Gastrocnemius medialis (tissue), 4 donors: ENCODE measurements at regions not wholly inside any gene's neighbourhood (a gene's known extent, or its start where the extent isn't known, plus 50 kb on each side); places are given as distances from the start of the nearest gene placed in this dataset.
"Not testable (repeated sequence)": the region's sequence is repeated elsewhere in the genome, so short reads cannot be mapped to it uniquely, and the experiment has no call there.

Source experiments
- ATAC-seq, 2 donors: fragments of 150-250 bp; one replicate each; pipeline ENCODE4 v1.9.1; 2016
- DNase-seq, 2 donors: peaks; one replicate each; pipeline ENCODE4 v3.0.0-alpha.2; 2019
- H3K27ac ChIP-seq, 4 donors: fragments of 200-600 bp; sonication (generic); 1 replicate in 1 of 4; 2 replicates in 3 of 4; pipeline ENCODE4 v1.5.1; 2016 to 2018; ENCODE audit warnings: mild to moderate bottlenecking in 2 of 4, moderate library complexity in 1 of 4
- H3K27me3 ChIP-seq, 3 donors: fragments of 200-600 bp; sonication (generic) in 2 of 3; 1 replicate in 1 of 3; 2 replicates in 2 of 3; pipeline versions ENCODE4 v1.5.1 to v1.6.0; 2016 to 2019; ENCODE audit warnings: mild to moderate bottlenecking in 1 of 3, moderate library complexity in 1 of 3
- H3K36me3 ChIP-seq, 2 donors: fragments of 200-600 bp; sonication (generic) in 1 of 2; one replicate each; pipeline ENCODE4 v1.5.1; 2017 to 2018
- H3K4me1 ChIP-seq, 2 donors: fragments of 200-600 bp; sonication (generic) in 1 of 2; one replicate each; pipeline ENCODE4 v1.5.1; 2016 to 2017; ENCODE audit warnings: mild to moderate bottlenecking in 2 of 2
- H3K4me3 ChIP-seq, 4 donors: fragments of 200-600 bp; sonication (generic) in 3 of 4; 1 replicate in 1 of 4; 2 replicates in 3 of 4; pipeline ENCODE4 v1.5.1; 2016 to 2019; ENCODE audit warnings: mild to moderate bottlenecking in 2 of 4
- H3K9me3 ChIP-seq, 3 donors: fragments of 200-600 bp; sonication (generic) in 2 of 3; 1 replicate in 1 of 3; 2 replicates in 2 of 3; pipeline ENCODE4 v1.5.1; 2016 to 2019
- POLR2A ChIP-seq, 2 donors: fragments of 450-650 bp; IDR thresholded peaks; one replicate each; pipeline ENCODE4 v1.6.1; 2017; ENCODE audit warnings: antibody characterized with exemption in 2 of 2, mild to moderate bottlenecking in 2 of 2, moderate library complexity in 2 of 2
- in situ Hi-C, 4 donors: fragments of 200-750 bp; cut with MboI; loops; one replicate each; pipeline versions ENCODE4 v1.15.0 to v1.8.0; 2017; ENCODE audit warnings: low sequenced_read_pairs in 4 of 4
- intact Hi-C: fragments of 100-400 bp; cut with DNase I; formaldehyde crosslinking; loops from one replicate; pipeline ENCODE4 v1.15.1; 2023; ENCODE audit warnings: low total_unique reads
- TF ChIP-seq, protein P1 (sequence below), 5 experiments: fragments of 450-650 bp in 3 of 5; fragments of 200-600 bp in 2 of 5; sonication (generic) in 2 of 5; IDR thresholded peaks in 4 of 5; conservative IDR thresholded peaks in 1 of 5; 1 replicate in 4 of 5; 2 replicates in 1 of 5; pipeline ENCODE4 v1.5.1; 2016 to 2019; ENCODE audit warnings: antibody characterized with exemption in 5 of 5, mild to moderate bottlenecking in 3 of 5, moderate library complexity in 3 of 5

GRCh38 chr9:108039493-108039892 lies 549.9 kb upstream of the KLF4 start:
- ATAC-seq, result no peak
- no peaks in the 10 kb centered on the region for H3K36me3 ChIP-seq
- no peak for DNase-seq
- in situ Hi-C loops (no loop called here), intact Hi-C loops (no loop called here)
- TF ChIP-seq, protein P1, sequence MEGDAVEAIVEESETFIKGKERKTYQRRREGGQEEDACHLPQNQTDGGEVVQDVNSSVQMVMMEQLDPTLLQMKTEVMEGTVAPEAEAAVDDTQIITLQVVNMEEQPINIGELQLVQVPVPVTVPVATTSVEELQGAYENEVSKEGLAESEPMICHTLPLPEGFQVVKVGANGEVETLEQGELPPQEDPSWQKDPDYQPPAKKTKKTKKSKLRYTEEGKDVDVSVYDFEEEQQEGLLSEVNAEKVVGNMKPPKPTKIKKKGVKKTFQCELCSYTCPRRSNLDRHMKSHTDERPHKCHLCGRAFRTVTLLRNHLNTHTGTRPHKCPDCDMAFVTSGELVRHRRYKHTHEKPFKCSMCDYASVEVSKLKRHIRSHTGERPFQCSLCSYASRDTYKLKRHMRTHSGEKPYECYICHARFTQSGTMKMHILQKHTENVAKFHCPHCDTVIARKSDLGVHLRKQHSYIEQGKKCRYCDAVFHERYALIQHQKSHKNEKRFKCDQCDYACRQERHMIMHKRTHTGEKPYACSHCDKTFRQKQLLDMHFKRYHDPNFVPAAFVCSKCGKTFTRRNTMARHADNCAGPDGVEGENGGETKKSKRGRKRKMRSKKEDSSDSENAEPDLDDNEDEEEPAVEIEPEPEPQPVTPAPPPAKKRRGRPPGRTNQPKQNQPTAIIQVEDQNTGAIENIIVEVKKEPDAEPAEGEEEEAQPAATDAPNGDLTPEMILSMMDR (IDR thresholded peaks at IDR 0.05 in 4 of 5, conservative IDR thresholded peaks at IDR 0.05 in 1 of 5), result no peak
- TF ChIP-seq POLR2A (IDR thresholded peaks at IDR 0.05), result no peak
- H3K4me1 ChIP-seq, result peaks cover 0 to 12% of the 10 kb centered on the region in 2 donors
- no peak overlapping the region for H3K27ac ChIP-seq
- no peaks in the 10 kb centered on the region for H3K27me3 ChIP-seq
- no peaks in the 10 kb centered on the region for H3K9me3 ChIP-seq
- H3K4me3 ChIP-seq, result no peak overlapping the region

- Histone ChIP-seq H3K4me1 (peaks cover 0 to 12% of the 10 kb centered on the region in 2 donors), H3K27me3 (no peaks in the 10 kb centered on the region), H3K27ac (no peak overlapping the region), H3K36me3 (no peaks in the 10 kb centered on the region), H3K9me3 (no peaks in the 10 kb centered on the region), H3K4me3 (no peak overlapping the region)
- TF ChIP-seq POLR2A (IDR thresholded peaks at IDR 0.05), result no peak
- TF ChIP-seq, protein P1 (IDR thresholded peaks at IDR 0.05 in 4 of 5, conservative IDR thresholded peaks at IDR 0.05 in 1 of 5), result no peak
- no peak for ATAC-seq
- intact Hi-C loops, result no loop called here
- no peak for DNase-seq
- in situ Hi-C loops, result no loop called here
Observed at GRCh38 chr9:108039012-108039411, 549.4 kb upstream of the KLF4 start.

GRCh38 chr9:108035487-108035886 lies 545.9 kb upstream of the KLF4 start:
- TF ChIP-seq POLR2A (IDR thresholded peaks at IDR 0.05), result no peak
- TF ChIP-seq, protein P1 (IDR thresholded peaks at IDR 0.05 in 4 of 5, conservative IDR thresholded peaks at IDR 0.05 in 1 of 5), result no peak
- intact Hi-C loops (no loop called here), in situ Hi-C loops (no loop called here)
- Histone ChIP-seq H3K4me3 (no peak overlapping the region), H3K9me3 (no peaks in the 10 kb centered on the region), H3K27ac (no peak overlapping the region), H3K36me3 (no peaks in the 10 kb centered on the region), H3K27me3 (no peaks in the 10 kb centered on the region), H3K4me1 (peaks cover 0 to under 1% of the 10 kb centered on the region in 2 donors)
- ATAC-seq (no peak), DNase-seq (no peak)

- H3K27me3 ChIP-seq, result no peaks in the 10 kb centered on the region
- H3K36me3 ChIP-seq, result no peaks in the 10 kb centered on the region
- in situ Hi-C loops, result no loop called here
- intact Hi-C loops, result no loop called here
- H3K9me3 ChIP-seq, result no peaks in the 10 kb centered on the region
- no peak overlapping the region for H3K4me3 ChIP-seq
- ATAC-seq (peak in 1 of 2 donors; percentile 39), DNase-seq (no peak)
- no peaks in the 10 kb centered on the region for H3K4me1 ChIP-seq
- H3K27ac ChIP-seq, result no peak overlapping the region
- TF ChIP-seq, protein P1 (IDR thresholded peaks at IDR 0.05 in 4 of 5, conservative IDR thresholded peaks at IDR 0.05 in 1 of 5), result no peak
- TF ChIP-seq POLR2A (IDR thresholded peaks at IDR 0.05), result no peak
Observed at GRCh38 chr9:108033976-108034964, 544.7 kb upstream of the KLF4 start.

GRCh38 chr9:108032079-108032478 lies 542.5 kb upstream of the KLF4 start:
- H3K4me1 ChIP-seq, H3K36me3 ChIP-seq, DNase-seq, H3K27ac ChIP-seq, in situ Hi-C loops, H3K4me3 ChIP-seq, ATAC-seq, H3K9me3 ChIP-seq, intact Hi-C loops, H3K27me3 ChIP-seq: not testable (repeated sequence)

DNA sequence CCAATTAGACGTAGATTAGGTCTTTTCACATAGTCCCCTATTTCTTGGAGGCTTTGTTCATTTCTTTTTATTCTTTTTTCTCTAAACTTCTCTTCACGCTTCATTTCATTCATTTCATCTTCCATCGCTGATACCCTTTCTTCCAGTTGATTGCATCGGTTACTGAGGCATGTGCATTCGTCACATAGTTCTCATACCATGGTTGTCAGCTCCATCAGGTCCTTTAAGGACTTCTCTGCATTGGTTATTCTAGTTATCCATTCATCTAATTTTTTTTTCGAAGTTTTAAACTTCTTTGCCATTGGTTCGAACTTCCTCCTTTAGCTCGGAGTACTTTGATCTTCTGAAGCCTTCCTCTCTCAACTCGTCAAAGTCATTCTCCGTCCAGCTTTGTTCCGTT lies 541.7 kb upstream of the KLF4 start:
- H3K27me3 ChIP-seq, DNase-seq, H3K27ac ChIP-seq, intact Hi-C loops, H3K4me3 ChIP-seq, H3K36me3 ChIP-seq, ATAC-seq, H3K4me1 ChIP-seq, H3K9me3 ChIP-seq, in situ Hi-C loops: not testable (repeated sequence)

DNA sequence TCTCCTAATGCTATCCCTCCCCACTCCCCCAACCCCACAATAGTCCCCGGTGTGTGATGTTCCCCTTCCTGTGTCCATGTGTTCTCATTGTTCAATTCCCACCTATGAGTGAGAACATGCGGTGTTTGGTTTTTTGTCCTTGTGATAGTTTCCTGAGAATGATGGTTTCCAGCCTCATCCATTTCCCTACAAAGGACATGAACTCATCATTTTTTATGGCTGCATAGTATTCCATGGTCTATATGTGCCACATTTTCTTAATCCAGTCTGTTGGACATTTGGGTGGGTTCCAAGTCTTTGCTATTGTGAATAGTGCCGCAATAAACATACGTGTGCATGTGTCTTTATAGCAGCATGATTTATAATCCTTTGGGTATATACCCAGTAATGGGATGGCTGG lies 537.1 kb upstream of the KLF4 start:
- H3K9me3 ChIP-seq, H3K27me3 ChIP-seq, DNase-seq, H3K4me3 ChIP-seq, H3K27ac ChIP-seq, H3K36me3 ChIP-seq, intact Hi-C loops, H3K4me1 ChIP-seq, in situ Hi-C loops, ATAC-seq: not testable (repeated sequence)
